Panc1 (cell line): ENCODE measurements at regions not wholly inside any gene's neighbourhood (a gene's known extent, or its start where the extent isn't known, plus 50 kb on each side); places are given as distances from the start of the nearest gene placed in this dataset.
"Not testable (repeated sequence)": the region's sequence is repeated elsewhere in the genome, so short reads cannot be mapped to it uniquely, and the experiment has no call there.

ENCODE experiments used
- ATAC-seq: fragments of 200-7000 bp; cut with Tn5 transposase; 2 replicates; pipeline ENCODE4 v1.9.1; 2020; ENCODE audit warnings: mild to moderate bottlenecking, moderate library complexity
- BruUV-seq: library from RNA; stranded (reverse); fragments of 400-500 nt; replicated peaks from 2 replicates; lab custom pipeline; 2021; lab: Mats Ljungman, UMichigan
- CTCF ChIA-PET: fragments of 300-600 bp; sonication (Branson Sonifier 250); formaldehyde crosslinking; loops from one replicate; lab custom pipeline; 2022; ENCODE audit warnings: antibody characterized with exemption; lab: Charles Lee
- POLR2A ChIA-PET: fragments of 300-600 bp; sonication (Branson Sonifier 250); formaldehyde crosslinking; loops from one replicate; lab custom pipeline; 2022; ENCODE audit warnings: antibody characterized with exemption; lab: Charles Lee
- DNase-seq: peaks from one replicate; pipeline ENCODE4 v3.0.0-alpha.2; 2010; ENCODE audit warnings: low read depth, low spot score
- H3K27ac ChIP-seq: 2 replicates; pipeline ENCODE4 v1.5.1; 2011; ENCODE audit warnings: mild to moderate bottlenecking, low read length, inconsistent platforms
- H3K27me3 ChIP-seq: fragments of 200-500 bp; sonication (Bioruptor generic); 2 replicates; pipeline ENCODE4 v1.6.0; 2014; ENCODE audit warnings: low read length, inconsistent platforms; ENCODE audit not compliant: control insufficient read depth, insufficient read depth
- H3K36me3 ChIP-seq: fragments of 200-500 bp; sonication (Bioruptor generic); 2 replicates; pipeline ENCODE4 v1.5.1; 2014; ENCODE audit warnings: inconsistent platforms, mild to moderate bottlenecking, low read length, moderate library complexity; ENCODE audit not compliant: control insufficient read depth, insufficient read depth
- H3K4me1 ChIP-seq: 2 replicates; pipeline ENCODE4 v1.5.1; 2011; ENCODE audit warnings: inconsistent platforms, mild to moderate bottlenecking, low read length, moderate library complexity; ENCODE audit not compliant: control insufficient read depth, insufficient read depth
- H3K4me3 ChIP-seq, 2 experiments: 2 replicates each; pipeline ENCODE4 v1.5.1; 2011 to 2012; ENCODE audit warnings: low read depth in 2 of 2, low read length in 2 of 2, mild to moderate bottlenecking in 2 of 2, inconsistent platforms in 1 of 2, moderate library complexity in 1 of 2
- H3K9me3 ChIP-seq: fragments of 200-500 bp; sonication (Bioruptor generic); 2 replicates; pipeline ENCODE4 v1.5.1; 2014; ENCODE audit warnings: low read depth, mild to moderate bottlenecking, inconsistent platforms, low read length, moderate library complexity; ENCODE audit not compliant: control insufficient read depth, insufficient read depth
- CTCF ChIP-seq: fragments of 450-650 bp; IDR thresholded peaks from 2 replicates; pipeline ENCODE4 v1.5.1; 2017; ENCODE audit warnings: mild to moderate bottlenecking
- POLR2AphosphoS5 ChIP-seq: IDR thresholded peaks from 2 replicates; pipeline ENCODE4 v1.6.1; 2012; ENCODE audit warnings: mild to moderate bottlenecking, low read depth, low read length, moderate library complexity
- REST ChIP-seq, 2 experiments: IDR thresholded peaks; 2 replicates each; pipeline ENCODE4 v1.6.1; 2011 to 2012; ENCODE audit warnings: low read depth in 2 of 2, control low read depth in 1 of 2, low read length in 1 of 2, mild to moderate bottlenecking in 1 of 2, moderate library complexity in 1 of 2; ENCODE audit not compliant: insufficient read depth in 1 of 2
- SIN3A ChIP-seq: IDR thresholded peaks from 2 replicates; pipeline ENCODE4 v1.6.1; 2012; ENCODE audit warnings: low read depth, mild to moderate bottlenecking, low read length, moderate library complexity, borderline replicate concordance; ENCODE audit not compliant: insufficient read depth
- TCF7L2 ChIP-seq: IDR thresholded peaks from 2 replicates; pipeline ENCODE4 v1.6.1; 2011; ENCODE audit warnings: mild to moderate bottlenecking, low read depth, low read length, inconsistent platforms
- in situ Hi-C: cut with HindIII; loops from 2 replicates; pipeline ENCODE4 v1.10.0; 2016; ENCODE audit warnings: low sequenced_read_pairs, low pct_unique_long_range_greater_than_20kb
- intact Hi-C: fragments of 100-400 bp; cut with micrococcal nuclease; formaldehyde crosslinking; loops from one replicate; pipeline ENCODE4 v1.10.0; 2022; ENCODE audit not compliant: unreplicated experiment

- H3K4me3 ChIP-seq, result no peak overlapping the region
- in situ Hi-C loops, result no loop called here
- no peaks in the 10 kb centered on the region; the same call in 1 of the 2 replicates for H3K36me3 ChIP-seq
- H3K27ac ChIP-seq, result no peak overlapping the region
- no peaks in the 10 kb centered on the region; the same call in 1 of the 2 replicates for H3K27me3 ChIP-seq
- ChIA-PET CTCF (no interaction called here), POLR2A (no interaction called here)
- H3K4me1 ChIP-seq, result no peaks in the 10 kb centered on the region
- BruUV-seq, result no TSS peak
- TF ChIP-seq POLR2AphosphoS5 (no peak), SIN3A (no peak), TCF7L2 (no peak), CTCF (no peak), REST (IDR thresholded peaks at IDR 0.05; ENCODE audit: insufficient read depth in 1 of 2, low read depth in 2 of 2, low read length in 1 of 2) (no peak)
- DNase-seq, result no peak
- intact Hi-C loops, result no loop called here
- no peak for ATAC-seq
- no peaks in the 10 kb centered on the region for H3K9me3 ChIP-seq
Measured at GRCh38 chr5:116718317-116718716, 143.7 kb upstream of the SEMA6A start.

GRCh38 chr5:116709082-116709481, 134.5 kb upstream of the SEMA6A start:
- H3K9me3 ChIP-seq, result no peaks in the 10 kb centered on the region
- H3K27ac ChIP-seq, result no peak overlapping the region
- POLR2A ChIA-PET, result no interaction called here
- no peaks in the 10 kb centered on the region for H3K27me3 ChIP-seq
- intact Hi-C loops, result no loop called here
- no peaks in the 10 kb centered on the region for H3K4me1 ChIP-seq
- no TSS peak for BruUV-seq
- ATAC-seq, result no peak
- no peak for DNase-seq
- in situ Hi-C loops, result no loop called here
- CTCF ChIA-PET, result no interaction called here
- no peaks in the 10 kb centered on the region for H3K36me3 ChIP-seq
- no peak overlapping the region for H3K4me3 ChIP-seq
- TF ChIP-seq TCF7L2, result no peak
- no peak for TF ChIP-seq SIN3A

- BruUV-seq, H3K27ac ChIP-seq, in situ Hi-C loops, ATAC-seq, DNase-seq, CTCF ChIA-PET, H3K9me3 ChIP-seq, H3K27me3 ChIP-seq, H3K4me3 ChIP-seq, intact Hi-C loops, POLR2A ChIA-PET, H3K36me3 ChIP-seq, H3K4me1 ChIP-seq: not testable (repeated sequence)
Measured at GRCh38 chr5:116705121-116705519, 130.5 kb upstream of the SEMA6A start.
